Activated T-cell treated with anti-CD3 and anti-CD28 coated beads for 48 hours (primary cell): ENCODE measurements at regions not wholly inside any gene's neighbourhood (a gene's known extent, or its start where the extent isn't known, plus 50 kb on each side); places are given as distances from the start of the nearest gene placed in this dataset.

Experiments used
- DNase-seq: peaks from one replicate; pipeline ENCODE4 v3.0.0-alpha.2; 2020; ENCODE audit warnings: low read depth

DNA sequence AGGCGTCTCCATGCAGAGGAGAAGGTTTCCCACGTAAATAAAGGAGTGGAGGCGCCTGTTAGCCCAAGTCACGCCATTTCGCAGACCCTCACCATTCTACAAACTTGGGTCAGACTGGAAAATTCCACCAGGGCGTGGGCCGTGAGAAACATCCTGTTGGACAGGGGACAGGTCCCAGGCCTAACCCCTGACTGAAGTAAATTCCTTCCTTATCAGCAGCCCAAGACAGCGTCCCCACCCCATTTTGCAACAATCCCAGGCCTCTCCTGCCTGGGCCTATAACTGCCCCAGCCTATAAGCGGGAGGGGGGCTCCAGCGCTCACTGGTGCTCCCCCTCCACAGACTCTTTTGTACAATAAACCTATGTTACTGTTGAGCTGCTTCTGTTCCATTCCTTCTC is 57.3 kb upstream of the CBLN2 start:
- DNase-seq = no peak
